ENCODE measurements at regions not wholly inside any gene's neighbourhood (a gene's known extent, or its start where the extent isn't known, plus 50 kb on each side); places are given as distances from the start of the nearest gene placed in this dataset.

DNA sequence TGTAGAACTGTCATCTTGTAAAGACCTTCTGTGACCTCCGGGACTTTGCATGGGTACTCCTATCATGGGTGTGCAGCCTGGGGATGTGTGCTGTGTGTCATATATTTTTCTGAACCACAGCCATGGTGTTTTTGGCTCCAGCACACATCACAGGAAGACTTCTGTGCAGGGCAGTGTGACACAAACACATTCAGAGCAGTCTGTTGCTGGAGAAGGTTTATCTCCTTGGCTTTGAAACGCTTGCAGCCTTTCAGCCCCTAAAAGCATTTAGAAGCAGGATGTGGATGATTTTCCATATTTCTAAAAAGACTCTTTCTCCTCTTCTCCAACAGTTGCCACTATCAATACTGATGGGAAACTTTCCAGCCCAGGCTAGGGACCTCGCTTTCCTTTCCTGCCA lies 221.6 kb upstream of the FOXA2 start:
- Histone ChIP-seq H4K20me1 (ENCODE audit: insufficient read depth, low read length) (no peaks in the 10 kb centered on the region), H2BK15ac (ENCODE audit: low read depth, low read length) (no peak overlapping the region), H2BK5ac (ENCODE audit: low read depth, low read length, poor library complexity, severe bottlenecking) (no peak overlapping the region), H3K27ac (ENCODE audit: insufficient read depth, low read length) (no peak overlapping the region), H4K91ac (ENCODE audit: insufficient read depth, low read depth, low read length) (no peak overlapping the region), H2AK5ac (ENCODE audit: low read depth, low read length) (no peak overlapping the region), H3K4me1 (ENCODE audit: control insufficient read depth, insufficient read depth, low read length) (peaks cover 2% of the 10 kb centered on the region; the same call in 1 of the 2 replicates), H3K4ac (ENCODE audit: low read depth, low read length) (no peak overlapping the region), H3K14ac (replicated peaks; ENCODE audit: low read depth, low read length) (no peak overlapping the region), H4K5ac (ENCODE audit: low read depth, low read length) (no peak overlapping the region), H2AFZ (replicated peaks; ENCODE audit: low read length, poor library complexity) (no peak overlapping the region), H4K8ac (ENCODE audit: low read depth in 2 of 2, low read length in 2 of 2) (no peak overlapping the region), H3K4me2 (ENCODE audit: low read depth, low read length) (no peak overlapping the region), H3K4me3 (ENCODE audit: insufficient read depth, low read depth, low read length) (no peak overlapping the region), H3K79me1 (ENCODE audit: low read depth in 1 of 2, low read length in 2 of 2) (no peaks in the 10 kb centered on the region), H2BK20ac (ENCODE audit: low read depth, low read length) (no peak overlapping the region), H3K27me3 (ENCODE audit: control insufficient read depth, insufficient read depth, low read length) (peaks cover 22% of the 10 kb centered on the region), H2AK9ac (replicated peaks; ENCODE audit: low read depth, low read length, poor library complexity) (no peak overlapping the region), H3K9ac (ENCODE audit: low read depth, low read length) (no peak overlapping the region), H2BK120ac (ENCODE audit: low read depth, low read length) (no peak overlapping the region), H3K9me3 (ENCODE audit: control insufficient read depth, insufficient read depth, low read length) (no peaks in the 10 kb centered on the region), H3K23ac (ENCODE audit: low read depth, low read length) (no peak overlapping the region), H3K9me1 (ENCODE audit: insufficient read depth, low read length) (no peaks in the 10 kb centered on the region), H3K18ac (ENCODE audit: low read depth, low read length) (no peak overlapping the region), H3K56ac (ENCODE audit: extremely low read depth, insufficient read depth, low read length) (no peak overlapping the region), H3K36me3 (ENCODE audit: control insufficient read depth, insufficient read depth, low read length) (no peaks in the 10 kb centered on the region)
- ChIA-PET CTCF (interaction anchor here (0.7 kb wide), 1 partner anchor 91 kb away, joined by 4 read pairs; no protein-coding TSS in a partner anchor), POLR2A (ENCODE audit: unreplicated experiment) (no interaction called here)
- intact Hi-C loops (cut with micrococcal nuclease) (no loop called here), in situ Hi-C loops (cut with MboI; ENCODE audit: low sequenced_read_pairs) (no loop called here), dilution Hi-C loops (cut with HindIII; ENCODE audit: low sequenced_read_pairs, unreplicated experiment) (no loop called here)
- DNase-seq (no peak), ATAC-seq (ENCODE audit: low read depth) (no peak)
- WGBS, 2 experiments (ENCODE audit: extremely low coverage in 2 of 2, insufficient read length in 1 of 2) = no CpG with 5 or more reads among the region's 3 CpGs
- BruUV-seq (replicated peaks) = no TSS peak
- TF ChIP-seq MAZ (IDR thresholded peaks at IDR 0.05; ENCODE audit: borderline replicate concordance, low read depth, low read length) (no peak), FOS (IDR thresholded peaks at IDR 0.05; ENCODE audit: low read depth, low read length) (no peak), CEBPB (IDR thresholded peaks at IDR 0.05; ENCODE audit: low read depth, low read length) (no peak), MXI1 (IDR thresholded peaks at IDR 0.05; ENCODE audit: borderline replicate concordance, low read depth, low read length) (no peak)
